GM12891 (cell line): ENCODE measurements at regions not wholly inside any gene's neighbourhood (a gene's known extent, or its start where the extent isn't known, plus 50 kb on each side); places are given as distances from the start of the nearest gene placed in this dataset.

Experiments used
- PAX5 ChIP-seq: IDR thresholded peaks from 2 replicates; pipeline ENCODE4 v1.6.1; 2011; ENCODE audit warnings: low read length, moderate library complexity, mild to moderate bottlenecking; ENCODE audit not compliant: insufficient read depth, severe bottlenecking
- POLR2A ChIP-seq: IDR thresholded peaks from 2 replicates; pipeline ENCODE4 v1.6.1; 2011; ENCODE audit warnings: low read depth, low read length, control low read depth
- POLR2AphosphoS5 ChIP-seq: IDR thresholded peaks from 2 replicates; pipeline ENCODE4 v1.6.1; 2011; ENCODE audit warnings: low read depth, low read length, control low read depth
- POU2F2 ChIP-seq: IDR thresholded peaks from 2 replicates; pipeline ENCODE4 v1.6.1; 2011; ENCODE audit warnings: low read depth, mild to moderate bottlenecking, control low read depth, low read length, moderate library complexity
- SPI1 ChIP-seq: IDR thresholded peaks from 2 replicates; pipeline ENCODE4 v1.6.1; 2011; ENCODE audit warnings: low read depth, low read length, control low read depth
- TAF1 ChIP-seq: IDR thresholded peaks from 2 replicates; pipeline ENCODE4 v1.6.1; 2011; ENCODE audit warnings: low read depth, low read length, control low read depth

- TF ChIP-seq TAF1 (no peak), POLR2AphosphoS5 (no peak), POLR2A (no peak), POU2F2 (no peak), SPI1 (no peak), PAX5 (no peak)
Measured at GRCh38 chr10:65172249-65172648, 1651.0 kb downstream of the REEP3 start.
